OCI-LY3 (cell line): ENCODE measurements at regions not wholly inside any gene's neighbourhood (a gene's known extent, or its start where the extent isn't known, plus 50 kb on each side); places are given as distances from the start of the nearest gene placed in this dataset.

Experiments
- H2AFZ ChIP-seq: fragments of 200-600, 300-600 bp; shearing (Covaris generic); 2 replicates; pipeline ENCODE4 v1.6.0; 2014; ENCODE audit warnings: antibody characterized with exemption, low read depth, low read length
- H3K27ac ChIP-seq: fragments of 200-600, 300-600 bp; sonication (generic); 2 replicates; pipeline ENCODE4 v1.5.1; 2014; ENCODE audit warnings: mild to moderate bottlenecking, low read length, moderate library complexity, mixed read lengths
- H3K27me3 ChIP-seq: fragments of 200-600, 300-600 bp; sonication (generic); 2 replicates; pipeline ENCODE4 v1.6.1; 2014; ENCODE audit warnings: low read depth, low read length, mixed read lengths
- H3K36me3 ChIP-seq: fragments of 200-600, 300-600 bp; sonication (generic); replicated peaks from 2 replicates; pipeline ENCODE3; 2014; ENCODE audit warnings: low read depth, low read length, mixed read lengths
- H3K4me1 ChIP-seq: fragments of 300-600, 200-600 bp; sonication (generic); 2 replicates; pipeline ENCODE4 v1.6.1; 2014; ENCODE audit warnings: low read length, mixed read lengths
- H3K4me2 ChIP-seq: fragments of 200-600, 300-600 bp; sonication (generic); 2 replicates; pipeline ENCODE4 v1.6.1; 2014; ENCODE audit warnings: low read length, mixed read lengths
- H3K4me3 ChIP-seq: fragments of 300-600, 200-600 bp; sonication (generic); 2 replicates; pipeline ENCODE4 v1.5.1; 2014; ENCODE audit warnings: antibody characterized with exemption, mild to moderate bottlenecking, low read length, moderate library complexity
- H3K79me2 ChIP-seq: fragments of 300-600, 200-600 bp; shearing (Covaris generic); 2 replicates; pipeline ENCODE4 v1.6.1; 2014; ENCODE audit warnings: mild to moderate bottlenecking, low read length, mixed read lengths
- H3K9ac ChIP-seq: fragments of 300-600, 200-600 bp; shearing (Covaris generic); 2 replicates; pipeline ENCODE4 v1.6.0; 2014; ENCODE audit warnings: mild to moderate bottlenecking, low read length, moderate library complexity
- H3K9me3 ChIP-seq: fragments of 200-600, 300-600 bp; shearing (Covaris generic); 2 replicates; pipeline ENCODE4 v1.6.1; 2014; ENCODE audit warnings: low read length, mixed read lengths; ENCODE audit not compliant: insufficient read depth
- H4K20me1 ChIP-seq: fragments of 200-600, 300-600 bp; sonication (generic); 2 replicates; pipeline ENCODE4 v1.6.1; 2016; ENCODE audit warnings: low read length, mixed read lengths; ENCODE audit not compliant: insufficient read depth
- CTCF ChIP-seq: fragments of 200-600, 300-600 bp; sonication (generic); IDR thresholded peaks from 2 replicates; pipeline ENCODE4 v1.5.1; 2014; ENCODE audit warnings: antibody characterized with exemption, low read length, low read depth
- EZH2phosphoT487 ChIP-seq: fragments of 200-600 bp; shearing (Covaris generic); IDR thresholded peaks from 2 replicates; pipeline ENCODE4 v1.6.1; 2018; ENCODE audit warnings: antibody characterized with exemption, mixed run types, low read depth

DNA sequence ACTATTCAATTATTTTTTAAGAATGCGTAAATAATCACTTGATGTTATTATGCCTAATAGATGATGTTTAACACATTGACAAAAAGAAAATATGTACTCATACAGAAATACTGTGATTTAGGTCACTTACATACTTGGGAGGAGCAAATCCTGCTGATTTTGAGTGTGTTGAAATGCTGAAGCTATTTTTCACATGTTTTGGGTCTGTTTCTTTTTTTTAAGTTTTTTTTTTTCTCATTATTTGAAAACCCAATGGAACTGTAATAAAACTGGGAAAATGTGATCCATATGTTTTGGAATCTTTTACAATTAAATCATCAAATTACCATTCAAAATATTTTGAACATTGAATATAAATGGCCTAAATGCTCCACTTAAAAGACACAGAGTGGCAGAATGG is 366.2 kb upstream of the ADAMTS5 start:
- Histone ChIP-seq H3K9ac (no peak overlapping the region), H3K4me2 (no peak overlapping the region), H3K79me2 (no peaks in the 10 kb centered on the region), H3K4me3 (no peak overlapping the region), H3K27ac (no peak overlapping the region), H2AFZ (no peak overlapping the region), H4K20me1 (no peaks in the 10 kb centered on the region), H3K4me1 (no peaks in the 10 kb centered on the region), H3K27me3 (no peaks in the 10 kb centered on the region), H3K36me3 (no peaks in the 10 kb centered on the region), H3K9me3 (no peaks in the 10 kb centered on the region)
- TF ChIP-seq EZH2phosphoT487 (no peak), CTCF (no peak)

DNA sequence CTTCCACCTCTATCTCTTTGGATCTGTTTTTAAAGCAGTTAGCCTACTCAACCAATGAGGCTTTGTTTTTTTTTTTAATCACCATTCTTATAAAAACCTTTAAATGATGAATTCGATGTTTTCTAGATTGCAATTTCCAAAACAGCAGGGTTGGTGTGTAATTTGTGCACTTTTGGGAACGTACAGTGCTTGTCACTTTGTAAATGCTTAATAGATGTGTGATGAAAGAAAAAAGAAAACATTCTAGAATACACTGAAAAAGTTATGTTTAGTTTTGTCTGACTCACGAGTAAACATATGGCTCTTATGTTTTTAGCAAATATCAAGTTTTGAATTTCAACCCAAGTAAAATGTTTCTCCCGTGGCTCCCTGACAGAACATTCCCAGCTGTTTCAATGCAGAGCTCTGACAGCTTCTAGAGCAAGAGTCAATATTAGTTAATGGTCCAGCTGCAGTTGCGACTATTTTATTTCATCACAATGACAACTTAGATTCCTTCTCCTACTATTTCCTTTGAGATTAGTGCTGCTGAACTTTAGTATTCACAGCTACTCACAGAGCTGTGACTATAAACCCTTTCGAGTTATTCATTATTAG is 362.5 kb upstream of the ADAMTS5 start:
- no peak overlapping the region for H3K4me3 ChIP-seq
- no peaks in the 10 kb centered on the region for H3K79me2 ChIP-seq
- no peaks in the 10 kb centered on the region for H3K4me1 ChIP-seq
- H2AFZ ChIP-seq, result no peak overlapping the region
- H3K27ac ChIP-seq, result no peak overlapping the region
- no peak overlapping the region for H3K9ac ChIP-seq
- no peaks in the 10 kb centered on the region for H3K36me3 ChIP-seq
- TF ChIP-seq CTCF (no peak), EZH2phosphoT487 (no peak)
- no peak overlapping the region for H3K4me2 ChIP-seq
- H4K20me1 ChIP-seq, result no peaks in the 10 kb centered on the region
- H3K9me3 ChIP-seq, result no peaks in the 10 kb centered on the region
- H3K27me3 ChIP-seq, result no peaks in the 10 kb centered on the region

- Histone ChIP-seq H3K4me1 (no peaks in the 10 kb centered on the region), H3K9ac (no peak overlapping the region), H3K27me3 (no peaks in the 10 kb centered on the region), H3K36me3 (no peaks in the 10 kb centered on the region), H3K4me2 (no peak overlapping the region), H4K20me1 (no peaks in the 10 kb centered on the region), H3K9me3 (no peaks in the 10 kb centered on the region), H2AFZ (no peak overlapping the region), H3K79me2 (no peaks in the 10 kb centered on the region), H3K27ac (no peak overlapping the region), H3K4me3 (no peak overlapping the region)
- TF ChIP-seq EZH2phosphoT487 (no peak), CTCF (no peak)
These were observed 359.4 kb upstream of the ADAMTS5 start for GRCh38 chr21:27326301-27326700.

GRCh38 chr21:27323331-27323730 is 356.4 kb upstream of the ADAMTS5 start:
- no peak overlapping the region for H3K9ac ChIP-seq

More at GRCh38 chr21:27323331-27323730, 356.4 kb upstream of the ADAMTS5 start:
- Histone ChIP-seq H3K4me3 (no peak overlapping the region), H3K36me3 (no peaks in the 10 kb centered on the region), H3K79me2 (no peaks in the 10 kb centered on the region), H3K27me3 (no peaks in the 10 kb centered on the region), H4K20me1 (no peaks in the 10 kb centered on the region), H3K27ac (no peak overlapping the region), H2AFZ (no peak overlapping the region), H3K4me2 (no peak overlapping the region), H3K4me1 (no peaks in the 10 kb centered on the region), H3K9me3 (no peaks in the 10 kb centered on the region)
- TF ChIP-seq CTCF (no peak), EZH2phosphoT487 (no peak)
